ENCODE measurements at regions not wholly inside any gene's neighbourhood (a gene's known extent, or its start where the extent isn't known, plus 50 kb on each side); places are given as distances from the start of the nearest gene placed in this dataset.

GRCh38 chr5:18397371-18397770 is 763.1 kb downstream of the TAF11L14 start:
- Histone ChIP-seq H2AFZ (ENCODE audit: low read depth, low read length) (no peak overlapping the region), H4K20me1 (replicated peaks; ENCODE audit: control insufficient read depth, insufficient read depth, low read length) (no peaks in the 10 kb centered on the region), H3K4me1 (replicated peaks in 1 of 2; ENCODE audit: control insufficient read depth in 2 of 2, insufficient read depth in 2 of 2, low read length in 2 of 2) (no peaks in the 10 kb centered on the region), H3K4me3 (no peak overlapping the region), H3K9ac (ENCODE audit: insufficient read depth in 1 of 2, low read depth in 2 of 2, low read length in 2 of 2) (no peak overlapping the region), H3K9me3 (replicated peaks; ENCODE audit: control insufficient read depth, insufficient read depth, low read depth, low read length) (no peaks in the 10 kb centered on the region), H3K4me2 (ENCODE audit: insufficient read depth, low read length) (no peak overlapping the region), H3K36me3 (ENCODE audit: control insufficient read depth, insufficient read depth, low read length) (no peaks in the 10 kb centered on the region), H3K9me1 (ENCODE audit: control insufficient read depth, insufficient read depth, low read length) (no peaks in the 10 kb centered on the region), H3K79me2 (ENCODE audit: control insufficient read depth, insufficient read depth, low read length) (no peaks in the 10 kb centered on the region), H3K27ac (ENCODE audit: extremely low read depth, low read depth, low read length) (no peak overlapping the region), H3K27me3 (ENCODE audit: control insufficient read depth in 2 of 2, insufficient read depth in 2 of 2, low read length in 2 of 2) (no peaks in the 10 kb centered on the region)
- 0% methylated on average over 4 of the region's 4 CpGs for WGBS (ENCODE audit: insufficient coverage, low coverage, missing lambda C conversion rate)
- BruUV-seq (replicated peaks): no TSS peak
- FAIRE-seq (no peak), ATAC-seq (no peak), DNase-seq (ENCODE audit: extremely low read depth in 1 of 4, low spot score in 3 of 4) (no peak)
- in situ Hi-C loops (cut with MboI): no loop called here
- intact Hi-C loops (cut with micrococcal nuclease): no loop called here
- ChIA-PET CTCF (ENCODE audit: low intra/inter-chr PET ratio) (no interaction called here), POLR2A (no interaction called here)
- no peak for TF ChIP-seq LEF1 (IDR thresholded peaks at IDR 0.05)
- no peak for TF ChIP-seq BRF1 (IDR thresholded peaks at IDR 0.05; ENCODE audit: borderline replicate concordance, extremely low read depth, insufficient read length)
- TF ChIP-seq ZNF384 (IDR thresholded peaks at IDR 0.05; ENCODE audit: low read depth, low read length): no peak
- TF ChIP-seq DIDO1 (tag; IDR thresholded peaks at IDR 0.05; ENCODE audit: low read depth): no peak
- TF ChIP-seq PBX2 (CRISPR knock-in tag; IDR thresholded peaks at IDR 0.05; ENCODE audit: low read depth): no peak
- TF ChIP-seq PBX2 (tag; conservative IDR thresholded peaks at IDR 0.05; ENCODE audit: low read depth): no peak
- no peak for TF ChIP-seq PURB (CRISPR knock-in tag; IDR thresholded peaks at IDR 0.05; ENCODE audit: low read depth)
- TF ChIP-seq NR4A1 (CRISPR knock-in tag; IDR thresholded peaks at IDR 0.05): no peak
- TF ChIP-seq NR4A1 (tag; IDR thresholded peaks at IDR 0.05): no peak
- no peak for TF ChIP-seq ZC3H8 (IDR thresholded peaks at IDR 0.05)
- TF ChIP-seq SMARCE1 (IDR thresholded peaks at IDR 0.05): no peak
- TF ChIP-seq ZNF121 (CRISPR knock-in tag; conservative IDR thresholded peaks at IDR 0.05): no peak
- no peak for TF ChIP-seq ZKSCAN8 (CRISPR knock-in tag; IDR thresholded peaks at IDR 0.05)
- TF ChIP-seq ELF2 (CRISPR knock-in tag; IDR thresholded peaks at IDR 0.05): no peak
- TF ChIP-seq NONO (IDR thresholded peaks at IDR 0.05; ENCODE audit: low read depth in 2 of 2, low read length in 1 of 2): no peak
- no peak for TF ChIP-seq CTCF (IDR thresholded peaks at IDR 0.05 in 2 of 3, conservative IDR thresholded peaks at IDR 0.05 in 1 of 3; ENCODE audit: insufficient read depth in 2 of 3, low read depth in 1 of 3, low read length in 3 of 3)
- no peak for TF ChIP-seq TAF9B (IDR thresholded peaks at IDR 0.05; ENCODE audit: partially characterized antibody)
- TF ChIP-seq TCF15 (CRISPR knock-in tag; IDR thresholded peaks at IDR 0.05): no peak
- no peak for TF ChIP-seq STAT5B (CRISPR knock-in tag; IDR thresholded peaks at IDR 0.05)
- TF ChIP-seq ZNF408 (CRISPR knock-in tag; IDR thresholded peaks at IDR 0.05; ENCODE audit: low read depth): no peak
- no peak for TF ChIP-seq PHTF2 (CRISPR knock-in tag; IDR thresholded peaks at IDR 0.05)
